ENCODE measurements at regions not wholly inside any gene's neighbourhood (a gene's known extent, or its start where the extent isn't known, plus 50 kb on each side); places are given as distances from the start of the nearest gene placed in this dataset.
"Not testable (repeated sequence)": the region's sequence is repeated elsewhere in the genome, so short reads cannot be mapped to it uniquely, and the experiment has no call there.

DNA sequence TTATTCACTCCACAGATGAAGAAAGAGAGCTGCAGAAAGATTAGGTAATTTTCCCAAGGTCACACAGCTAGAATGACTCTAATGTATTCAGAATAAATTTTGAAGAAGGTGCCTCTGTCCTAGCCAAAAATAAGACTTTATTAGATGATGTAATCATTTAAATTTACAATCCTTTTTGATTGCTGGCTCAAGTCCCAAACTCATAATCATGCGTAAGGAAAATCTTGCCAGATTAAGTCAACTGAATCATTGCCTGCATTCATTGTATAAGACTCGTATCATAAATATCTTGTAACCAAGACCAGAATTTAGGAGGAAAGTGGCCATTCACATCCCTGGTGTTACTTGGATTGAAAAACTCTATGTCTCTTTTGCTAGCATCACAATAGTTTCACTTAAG lies 53.1 kb upstream of the STK39 start:
- no peak for DNase-seq

DNA sequence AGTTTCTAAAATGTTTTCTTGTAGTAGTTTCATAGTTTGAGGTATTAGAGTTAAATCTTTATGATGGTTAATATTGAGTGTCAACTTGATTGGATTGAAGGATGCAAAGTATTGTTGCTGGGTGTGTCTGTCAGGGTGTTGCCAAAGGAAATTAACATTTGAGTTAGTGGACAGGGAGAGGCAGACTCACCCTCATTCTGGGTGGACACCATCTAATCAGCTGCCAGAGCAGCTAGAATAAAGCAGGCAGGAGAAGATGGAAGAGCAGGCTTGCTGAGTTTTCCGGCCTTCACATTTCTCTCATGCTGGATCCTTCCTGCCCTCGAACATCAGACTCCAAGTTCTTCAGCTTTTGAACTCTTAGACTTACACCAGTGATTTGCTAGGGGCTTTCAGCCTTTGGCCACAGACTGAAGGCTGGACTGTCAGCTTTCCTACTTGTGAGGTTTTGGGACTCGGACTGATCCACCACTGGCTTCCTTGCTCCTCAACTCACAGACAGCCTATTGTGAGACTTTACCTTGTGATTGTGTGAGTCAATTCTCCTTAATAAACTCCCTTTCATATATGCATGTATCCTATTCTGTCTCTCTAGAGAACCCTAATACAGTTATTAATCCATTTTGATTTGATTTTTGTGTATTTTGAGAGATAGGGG lies 56.8 kb upstream of the STK39 start:
- DNase-seq = no peak

DNA sequence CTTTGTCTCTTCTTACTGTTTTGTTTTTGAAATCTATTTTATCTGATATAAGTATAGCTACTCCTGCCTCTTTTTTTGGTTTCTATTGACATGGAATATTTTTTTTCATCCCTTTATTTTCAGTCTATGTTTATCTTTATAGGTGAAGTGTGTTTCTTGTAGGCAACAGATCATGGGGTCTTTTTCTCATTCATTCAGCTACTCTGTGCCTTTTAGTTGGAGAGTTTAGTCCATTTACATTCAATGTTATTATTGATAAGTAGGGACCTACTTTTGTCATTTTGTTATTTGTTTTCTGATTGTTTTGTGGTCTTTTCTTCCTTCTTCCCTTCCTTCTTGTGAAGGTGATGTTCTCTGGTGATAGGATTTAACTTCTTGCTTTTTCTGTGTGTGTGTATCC lies 60.0 kb upstream of the STK39 start:
- no peak for DNase-seq

DNA sequence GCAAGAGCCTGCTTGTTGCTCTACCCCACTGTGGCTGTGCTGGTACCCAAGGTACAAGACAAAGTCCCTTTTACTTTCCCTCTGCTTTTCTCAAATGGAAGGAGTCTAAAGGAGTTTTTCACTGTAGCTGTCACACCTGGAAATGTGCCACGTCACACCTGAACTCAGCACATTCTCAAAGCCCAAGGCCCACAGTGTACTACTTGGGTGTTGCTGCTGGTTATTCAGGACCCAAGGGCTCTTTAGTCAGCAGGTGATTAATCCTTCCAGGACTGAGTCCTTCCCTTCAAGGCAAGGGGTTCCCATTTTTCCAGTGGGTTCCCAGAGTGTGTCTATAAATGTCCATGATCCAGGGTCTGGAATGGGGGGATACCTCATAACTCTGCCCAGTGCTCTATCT lies 63.2 kb upstream of the STK39 start:
- no peak for DNase-seq

DNA sequence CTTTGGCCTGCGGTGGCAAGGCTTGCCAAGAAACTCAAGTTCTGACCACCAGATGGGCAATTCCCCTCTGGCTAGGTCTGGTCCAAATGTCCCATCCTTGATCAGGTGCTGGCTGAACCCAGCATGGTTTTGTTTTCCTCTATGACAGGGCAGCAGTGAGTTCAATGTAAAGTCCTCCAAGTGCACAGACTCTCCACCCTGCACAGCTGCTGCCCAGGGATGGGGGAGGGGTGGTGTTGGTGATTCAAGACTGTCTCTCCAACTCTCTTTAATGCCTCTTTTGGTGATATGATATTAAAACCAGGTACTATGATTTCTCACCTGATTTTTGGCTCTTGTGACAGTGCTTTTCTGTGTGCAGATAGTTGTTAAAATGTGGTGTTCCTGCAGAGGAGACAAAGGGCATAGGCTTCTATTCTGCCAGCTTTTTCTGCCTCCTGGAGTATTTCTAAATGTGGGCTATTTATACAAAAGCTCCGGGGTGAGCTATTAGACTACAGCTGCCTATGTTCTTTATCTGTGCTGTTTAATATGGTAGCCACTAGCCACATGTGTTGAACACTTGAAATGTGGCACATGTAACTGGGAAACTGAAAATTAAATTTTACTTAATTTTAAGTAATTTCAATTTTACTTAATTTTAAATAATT lies 64.0 kb upstream of the STK39 start:
- DNase-seq = peak; percentile 51

DNA sequence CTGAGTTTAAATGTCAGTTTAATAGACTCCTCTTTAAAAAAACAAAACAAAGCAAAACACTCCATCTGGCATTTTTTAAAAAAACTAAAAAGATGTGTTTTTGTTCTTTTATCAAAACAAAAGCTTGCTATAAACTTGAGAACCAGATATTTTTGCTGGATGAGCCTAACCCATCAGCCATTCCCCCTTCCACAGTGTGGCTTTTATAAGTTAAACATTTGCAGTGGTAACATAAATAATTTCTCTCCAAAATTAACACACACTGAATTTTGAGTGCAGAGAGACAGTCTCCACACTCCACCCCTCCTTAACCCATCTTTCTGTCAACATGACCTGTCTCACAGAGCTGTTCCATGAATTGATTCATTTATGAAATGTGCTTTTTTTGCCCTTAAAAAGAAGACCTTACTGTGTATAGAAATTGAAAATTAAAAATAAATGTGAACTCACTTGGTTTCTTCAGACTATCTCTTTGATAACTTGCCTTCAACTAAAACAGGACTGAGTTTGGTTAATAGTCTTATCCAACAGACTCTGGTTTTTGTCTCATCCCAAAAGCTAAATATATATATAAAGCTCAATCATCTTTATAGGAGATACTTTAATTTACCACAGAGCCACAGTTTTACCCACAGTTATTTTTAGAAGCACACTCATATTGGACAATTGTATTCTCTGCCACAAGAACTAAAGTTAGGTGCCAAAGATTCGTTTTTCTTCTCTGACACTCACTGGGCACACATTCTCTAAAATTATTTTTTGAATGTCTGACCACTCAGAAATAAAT lies 64.8 kb upstream of the STK39 start:
- DNase-seq = no peak

DNA sequence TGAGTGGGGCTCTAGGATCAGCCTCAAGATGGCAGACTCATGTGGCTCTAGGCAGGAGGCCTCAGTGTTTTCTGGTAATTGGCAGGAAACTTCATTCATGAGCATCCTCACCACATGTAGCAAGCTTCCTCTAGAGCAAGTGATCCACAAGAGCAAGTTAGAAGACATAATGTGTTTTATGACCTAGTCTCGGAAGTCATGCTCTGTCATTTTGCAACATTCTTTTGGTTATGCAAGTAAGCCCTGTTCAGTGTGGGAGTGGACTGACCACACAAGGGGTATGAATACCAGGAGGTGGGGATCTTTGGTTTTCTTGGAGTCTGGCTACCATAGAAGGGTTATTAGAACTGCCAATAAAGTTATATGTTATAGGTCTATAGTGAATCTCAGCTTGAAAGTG lies 66.8 kb upstream of the STK39 start:
- DNase-seq = no peak

DNA sequence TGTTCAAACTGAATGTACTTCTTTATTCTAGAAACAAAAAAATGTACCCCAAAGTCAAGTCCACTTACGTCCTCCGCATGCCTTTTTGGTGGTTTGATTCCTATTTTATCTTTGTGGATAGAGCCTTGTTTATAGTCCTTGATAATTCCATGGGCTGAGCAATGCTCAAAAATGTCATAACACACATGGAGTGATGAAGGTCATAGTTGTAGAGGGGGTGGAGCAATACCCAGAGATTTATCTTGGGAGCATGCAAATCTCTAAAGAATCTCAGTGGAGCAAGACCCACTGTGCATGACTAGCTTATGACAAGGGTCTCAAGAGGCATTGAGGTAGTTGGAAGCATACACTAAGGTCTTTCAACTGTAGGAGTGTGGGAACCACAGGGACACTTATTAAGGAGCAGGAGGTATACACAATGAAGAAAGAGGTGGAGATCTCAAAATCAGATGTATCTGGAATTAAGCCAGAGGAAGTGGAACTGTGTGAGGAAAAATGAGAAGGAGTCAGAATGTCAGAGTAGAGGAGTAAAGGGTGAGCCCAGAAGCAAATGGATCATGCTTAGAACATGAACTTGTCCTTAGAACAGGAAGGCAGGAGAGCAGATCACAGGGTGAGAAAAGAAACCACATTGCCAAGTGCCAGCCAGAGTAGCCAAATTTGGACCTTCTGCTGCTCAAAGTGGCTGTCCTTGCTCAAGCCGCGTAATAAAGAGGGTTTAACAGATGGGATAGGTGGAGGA lies 68.1 kb upstream of the STK39 start:
- DNase-seq = no peak

DNA sequence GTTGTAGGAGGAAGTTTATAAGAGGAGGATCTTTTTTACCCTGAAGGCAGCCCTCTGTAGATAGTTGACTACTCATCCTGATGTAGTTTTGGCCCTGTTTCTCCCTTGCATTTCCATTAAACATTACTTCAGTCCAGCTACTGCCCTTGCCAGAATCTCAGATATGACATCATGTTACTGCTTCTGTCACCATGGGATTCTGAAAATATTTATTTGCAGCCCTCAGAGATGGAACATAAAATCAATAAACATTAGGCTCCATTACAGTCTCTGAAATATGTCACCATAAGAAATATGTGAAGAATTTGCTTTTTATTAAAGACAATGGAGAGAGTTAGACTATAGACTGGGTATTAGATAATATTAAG lies 68.7 kb upstream of the STK39 start:
- DNase-seq = no peak

DNA sequence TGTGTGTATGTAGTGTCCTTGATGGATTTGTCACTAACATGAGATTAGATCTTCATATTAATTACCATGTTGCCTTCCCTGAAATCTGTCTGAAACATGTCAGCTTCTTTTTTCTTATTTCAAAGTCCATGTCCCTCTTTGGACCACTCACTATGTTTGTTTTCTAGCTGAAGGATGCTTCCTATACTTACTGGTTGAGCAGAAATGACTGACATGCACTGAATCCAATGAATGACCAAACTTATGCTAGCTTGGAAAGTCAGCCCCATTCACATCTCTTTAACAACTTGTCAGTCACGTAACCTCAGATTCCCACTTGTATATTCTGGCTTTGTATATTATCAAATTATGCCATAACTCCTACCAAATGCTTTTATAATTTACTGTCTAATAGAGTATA lies 69.9 kb upstream of the STK39 start:
- DNase-seq = no peak

DNA sequence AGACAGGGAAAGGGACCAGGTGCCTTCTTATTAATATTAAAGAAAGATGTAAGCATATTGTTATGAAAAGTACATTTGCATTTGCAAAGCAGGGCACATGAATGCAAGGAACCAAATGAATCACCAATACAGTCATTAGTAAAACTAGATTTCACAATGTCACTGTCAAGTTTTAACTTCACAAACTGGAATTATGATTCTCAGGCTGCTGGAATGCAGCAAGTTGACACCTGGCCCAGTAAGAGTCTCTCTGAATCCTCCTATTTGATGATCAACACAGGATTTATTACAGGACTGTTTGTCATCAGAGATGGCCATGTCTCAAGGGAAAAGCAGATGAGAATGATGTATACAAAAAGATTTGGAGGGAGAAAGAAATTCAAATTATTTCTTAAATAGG lies 72.9 kb upstream of the STK39 start:
- DNase-seq = no peak

DNA sequence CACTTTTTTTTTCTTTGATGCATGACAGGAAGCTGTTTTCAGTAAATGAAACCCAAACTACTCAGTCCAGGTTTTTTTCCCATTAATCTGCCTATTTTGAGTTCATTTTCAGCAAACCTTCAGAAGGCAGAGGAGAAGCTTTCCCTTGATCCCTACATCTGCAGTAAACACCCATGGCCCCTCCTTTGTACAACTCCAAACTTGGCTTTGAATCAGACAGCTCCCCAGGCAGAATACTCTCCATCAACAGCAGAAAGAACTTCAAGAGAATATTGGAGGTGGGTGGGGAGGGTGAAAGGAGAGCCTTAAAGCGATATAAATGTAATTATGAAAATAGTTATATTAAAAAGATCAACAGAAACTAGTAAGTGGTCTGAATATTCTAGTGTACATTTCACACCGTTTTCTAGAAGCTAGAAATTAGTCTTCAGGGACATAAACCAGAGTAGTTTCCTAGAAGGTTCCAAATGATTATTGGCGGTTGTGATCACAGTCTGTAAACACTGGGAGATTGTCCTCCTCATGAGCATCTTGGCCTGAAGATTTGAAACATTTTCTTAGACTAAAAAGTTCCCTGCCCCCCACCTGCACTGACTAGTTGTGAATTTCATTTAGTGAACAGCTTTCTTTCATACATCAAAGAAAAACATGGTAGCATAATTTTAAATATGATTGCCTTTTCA lies 75.1 kb upstream of the STK39 start:
- no peak for DNase-seq

DNA sequence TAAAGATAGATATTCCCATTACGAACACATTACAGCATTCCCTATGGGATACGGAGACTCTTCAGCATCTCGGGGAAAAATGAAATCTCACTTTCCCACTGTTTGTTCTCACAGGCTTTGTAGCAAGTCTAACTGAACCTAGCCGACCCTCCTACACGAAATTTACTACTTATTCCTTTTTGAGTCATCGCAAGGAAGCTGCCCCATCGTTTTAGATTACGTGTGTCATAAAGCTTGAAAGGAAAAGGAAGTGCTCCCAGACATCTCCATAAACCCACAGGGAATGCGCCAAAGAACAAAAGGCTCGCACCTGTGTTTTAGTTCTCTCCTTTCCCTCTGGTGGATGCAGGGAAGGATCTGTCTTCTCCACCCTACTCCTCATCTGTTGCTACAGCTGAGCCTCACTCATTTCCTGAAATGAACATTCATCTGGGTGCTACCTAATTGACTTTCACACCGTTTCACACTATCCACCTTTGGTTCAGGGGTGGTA lies 76.2 kb upstream of the STK39 start:
- no peak for DNase-seq

DNA sequence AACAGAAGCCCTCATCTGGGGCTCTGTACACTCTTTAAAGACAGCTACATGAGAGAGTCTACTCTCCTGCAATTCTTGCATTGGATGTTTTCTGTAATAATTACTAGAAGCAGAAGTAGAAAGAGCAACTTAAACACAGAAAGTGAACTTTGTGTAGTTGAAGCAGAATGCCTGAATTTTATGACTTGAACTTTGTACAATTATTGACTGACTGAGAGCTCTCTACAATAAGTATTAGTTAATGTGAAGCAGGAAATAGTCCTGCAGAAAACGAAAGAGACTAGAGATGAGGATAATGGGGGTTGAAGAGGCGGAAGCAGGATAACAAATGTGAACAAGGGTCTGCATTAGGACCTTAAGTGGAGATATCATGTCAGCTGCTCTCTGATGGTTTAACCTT lies 79.2 kb upstream of the STK39 start:
- no peak for DNase-seq

DNA sequence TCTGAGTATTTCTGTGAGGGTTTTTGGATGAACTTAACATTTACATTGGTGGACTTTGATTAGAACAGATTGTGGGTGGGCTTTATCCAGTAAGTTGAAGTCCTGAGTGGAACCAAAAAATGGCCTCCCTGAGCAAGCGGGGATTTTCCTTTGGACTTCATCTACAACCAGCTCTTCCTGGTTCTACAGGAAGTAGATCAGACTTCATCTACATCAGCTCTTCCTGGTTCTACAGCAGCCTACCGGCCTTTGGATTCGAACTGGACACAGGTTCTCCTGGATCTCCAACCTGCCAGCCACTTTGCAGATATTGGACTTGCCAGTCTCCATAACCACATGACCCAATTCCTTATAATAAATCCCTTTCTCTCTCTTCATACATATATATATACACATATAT lies 79.9 kb upstream of the STK39 start:
- no peak for DNase-seq

DNA sequence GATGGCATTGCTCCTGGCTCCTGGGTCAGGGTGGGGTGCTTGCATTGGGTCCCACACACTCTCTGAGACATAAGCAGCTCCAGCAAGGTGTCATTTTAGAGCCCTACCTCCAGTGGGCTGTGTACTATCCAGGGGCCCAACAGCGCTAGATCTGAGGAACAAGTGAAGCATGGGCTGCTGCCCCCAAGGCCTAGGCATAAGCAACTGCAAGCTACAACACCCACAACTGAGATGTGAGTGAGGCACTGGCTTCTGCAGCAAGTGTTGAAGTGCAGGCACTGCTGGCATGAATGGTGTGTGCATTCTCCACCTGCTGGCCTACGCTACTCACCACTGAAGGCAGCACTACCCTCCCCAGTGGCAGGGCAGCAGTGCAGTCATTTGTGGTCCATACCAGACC lies 81.0 kb upstream of the STK39 start:
- no peak for DNase-seq

DNA sequence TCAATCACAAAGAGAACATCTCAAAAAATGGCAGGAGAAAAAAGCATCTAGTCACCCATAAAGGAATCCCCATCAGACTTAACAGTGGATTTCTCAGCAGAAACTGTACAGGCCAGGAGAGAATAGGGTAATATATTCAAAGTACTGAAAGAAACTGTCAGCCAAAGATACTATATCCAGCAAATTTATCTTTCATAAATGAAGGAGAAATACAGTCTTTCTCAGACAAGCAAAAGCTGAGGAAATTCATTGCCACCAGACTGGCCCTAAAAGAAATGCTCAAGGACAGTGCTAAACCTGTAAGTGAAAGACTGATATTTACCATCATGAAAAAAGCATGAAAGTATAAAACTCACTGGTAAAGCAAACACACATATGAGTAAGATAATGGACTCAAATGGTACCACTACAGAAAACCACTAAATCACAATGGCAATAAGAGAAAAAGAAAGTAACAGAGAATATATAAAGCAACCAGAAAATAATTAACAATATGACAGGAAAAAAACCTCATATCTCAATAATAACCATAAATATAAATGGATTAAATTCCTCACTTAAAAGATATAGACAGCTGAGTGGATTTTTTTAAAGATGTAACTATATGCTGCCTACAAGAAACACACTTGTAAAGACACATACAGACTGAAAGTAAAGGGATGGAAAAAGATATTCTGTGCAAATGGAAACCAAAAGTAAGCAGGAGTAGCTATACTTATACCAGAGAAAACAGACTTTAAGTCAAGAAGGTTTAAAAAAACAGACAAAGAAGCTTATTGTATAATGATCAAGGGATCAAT lies 83.4 kb upstream of the STK39 start:
- no peak for DNase-seq

DNA sequence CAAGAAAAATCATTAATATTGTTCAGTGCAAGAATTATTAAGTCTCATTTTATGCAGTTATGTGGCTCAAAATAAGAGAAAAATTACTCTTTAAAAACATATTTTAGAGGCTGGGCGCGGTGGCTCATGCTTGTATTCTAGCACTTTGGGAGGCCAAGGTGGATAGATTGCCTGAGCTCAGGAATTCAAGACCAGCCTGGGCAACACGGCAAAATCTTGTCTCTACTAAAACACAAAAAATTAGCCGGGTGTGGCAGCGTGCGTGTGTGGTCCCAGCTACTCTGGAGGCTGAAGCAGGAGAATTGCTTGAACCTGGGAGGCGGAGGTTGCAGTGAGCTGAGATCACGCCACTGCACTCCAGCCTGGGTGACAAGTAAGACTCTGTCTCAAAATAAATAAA lies 87.9 kb upstream of the STK39 start:
- DNase-seq = not testable (repeated sequence)

DNA sequence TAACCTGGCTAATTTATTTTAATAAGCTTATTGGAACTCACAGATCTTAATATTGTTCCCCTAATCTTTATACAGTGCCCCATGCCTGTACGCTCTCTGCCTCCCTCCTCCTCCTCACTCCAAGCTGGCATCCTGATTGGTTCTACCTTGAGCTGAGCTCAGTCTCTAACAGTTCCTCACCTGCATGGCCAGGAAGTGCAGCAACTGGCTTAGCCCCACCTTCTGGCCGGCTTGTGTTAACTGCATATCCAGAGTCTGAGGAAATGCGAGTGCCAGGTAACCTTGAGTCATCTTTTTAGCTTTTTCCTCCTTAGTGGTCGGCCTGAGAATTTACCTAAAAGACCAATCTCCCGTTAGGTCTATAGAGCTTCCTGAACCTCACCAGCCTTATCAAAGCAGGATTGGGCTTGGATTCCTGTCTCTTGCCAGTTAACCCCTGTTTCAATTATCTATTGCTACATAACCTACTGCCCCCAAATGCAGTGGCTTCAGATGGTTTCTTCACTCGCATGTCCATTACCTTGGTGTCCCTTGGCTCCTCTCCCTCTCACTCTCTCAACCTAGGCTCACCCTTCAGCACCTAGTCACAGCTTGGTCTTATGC lies 89.5 kb upstream of the STK39 start:
- peak; percentile 61 for DNase-seq

DNA sequence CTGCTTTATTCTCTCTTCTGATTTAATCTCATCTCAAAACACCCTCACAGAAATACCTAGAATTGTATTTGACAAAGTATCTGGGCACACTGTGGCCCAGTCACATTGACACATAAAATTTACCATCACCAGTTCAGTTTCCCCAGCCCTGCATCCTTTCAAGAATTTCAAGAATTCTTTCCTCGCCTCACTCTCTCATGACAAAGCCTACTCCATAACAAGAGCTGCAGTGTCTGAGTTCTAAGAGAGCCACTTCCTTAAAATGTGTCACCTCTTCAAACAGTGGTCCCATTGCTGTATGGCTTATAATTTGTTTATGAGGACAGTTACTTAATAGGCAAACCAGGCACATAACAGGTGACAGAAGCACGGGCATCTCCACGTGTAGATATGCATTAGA lies 90.9 kb upstream of the STK39 start:
- no peak for DNase-seq

DNA sequence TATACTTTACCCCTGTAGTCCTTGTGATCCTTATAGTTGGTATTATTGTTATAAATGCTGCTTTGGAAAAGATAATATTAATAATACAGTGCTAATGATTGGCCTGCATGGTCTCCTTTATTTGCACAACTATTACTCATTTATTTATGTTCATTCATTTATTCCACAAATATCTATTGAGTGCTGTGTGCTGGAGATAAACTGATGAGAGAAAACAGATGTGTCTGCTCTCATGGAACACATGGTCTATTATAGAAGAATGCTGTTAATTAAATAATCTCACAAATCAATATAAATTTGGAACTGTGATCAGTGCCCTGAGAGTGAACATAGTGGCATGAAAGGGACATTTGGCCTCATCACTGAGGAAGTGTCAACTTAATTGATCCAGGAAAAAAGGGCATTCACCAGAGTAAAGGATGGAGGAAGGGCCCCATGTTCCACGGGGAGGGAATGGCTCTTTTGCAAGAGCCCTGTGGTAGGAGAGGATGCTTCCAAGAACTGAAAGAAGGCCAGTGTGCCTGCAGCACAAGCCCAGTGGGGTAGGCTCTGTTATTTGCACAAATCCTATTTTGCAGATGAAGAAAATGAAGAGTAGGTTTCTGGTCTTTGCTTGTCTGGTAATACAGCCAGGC lies 91.5 kb upstream of the STK39 start:
- no peak for DNase-seq

Measured in NCI-H82 (cell line).